ENCODE measurements at regions not wholly inside any gene's neighbourhood (a gene's known extent, or its start where the extent isn't known, plus 50 kb on each side); places are given as distances from the start of the nearest gene placed in this dataset.

GRCh38 chr1:223460566-223461189, 67.5 kb downstream of the CCDC185 start:
- Histone ChIP-seq H3K27me3 (no peaks in the 10 kb centered on the region), H3K36me3 (no peaks in the 10 kb centered on the region), H3K4me1 (ENCODE audit: low read depth) (peaks cover 6% of the 10 kb centered on the region), H3K27ac (peak overlapping the region; percentile 62), H3K4me3 (no peak overlapping the region), H3K9me3 (ENCODE audit: low read depth) (no peaks in the 10 kb centered on the region)
- DNase-seq (ENCODE audit: low read depth in 1 of 2, low spot score in 1 of 2): peak in 1 of 2 donors; percentile 39
- TF ChIP-seq, protein P1, sequence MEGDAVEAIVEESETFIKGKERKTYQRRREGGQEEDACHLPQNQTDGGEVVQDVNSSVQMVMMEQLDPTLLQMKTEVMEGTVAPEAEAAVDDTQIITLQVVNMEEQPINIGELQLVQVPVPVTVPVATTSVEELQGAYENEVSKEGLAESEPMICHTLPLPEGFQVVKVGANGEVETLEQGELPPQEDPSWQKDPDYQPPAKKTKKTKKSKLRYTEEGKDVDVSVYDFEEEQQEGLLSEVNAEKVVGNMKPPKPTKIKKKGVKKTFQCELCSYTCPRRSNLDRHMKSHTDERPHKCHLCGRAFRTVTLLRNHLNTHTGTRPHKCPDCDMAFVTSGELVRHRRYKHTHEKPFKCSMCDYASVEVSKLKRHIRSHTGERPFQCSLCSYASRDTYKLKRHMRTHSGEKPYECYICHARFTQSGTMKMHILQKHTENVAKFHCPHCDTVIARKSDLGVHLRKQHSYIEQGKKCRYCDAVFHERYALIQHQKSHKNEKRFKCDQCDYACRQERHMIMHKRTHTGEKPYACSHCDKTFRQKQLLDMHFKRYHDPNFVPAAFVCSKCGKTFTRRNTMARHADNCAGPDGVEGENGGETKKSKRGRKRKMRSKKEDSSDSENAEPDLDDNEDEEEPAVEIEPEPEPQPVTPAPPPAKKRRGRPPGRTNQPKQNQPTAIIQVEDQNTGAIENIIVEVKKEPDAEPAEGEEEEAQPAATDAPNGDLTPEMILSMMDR (IDR thresholded peaks at IDR 0.05; ENCODE audit: low read depth, low read length): no peak

DNA sequence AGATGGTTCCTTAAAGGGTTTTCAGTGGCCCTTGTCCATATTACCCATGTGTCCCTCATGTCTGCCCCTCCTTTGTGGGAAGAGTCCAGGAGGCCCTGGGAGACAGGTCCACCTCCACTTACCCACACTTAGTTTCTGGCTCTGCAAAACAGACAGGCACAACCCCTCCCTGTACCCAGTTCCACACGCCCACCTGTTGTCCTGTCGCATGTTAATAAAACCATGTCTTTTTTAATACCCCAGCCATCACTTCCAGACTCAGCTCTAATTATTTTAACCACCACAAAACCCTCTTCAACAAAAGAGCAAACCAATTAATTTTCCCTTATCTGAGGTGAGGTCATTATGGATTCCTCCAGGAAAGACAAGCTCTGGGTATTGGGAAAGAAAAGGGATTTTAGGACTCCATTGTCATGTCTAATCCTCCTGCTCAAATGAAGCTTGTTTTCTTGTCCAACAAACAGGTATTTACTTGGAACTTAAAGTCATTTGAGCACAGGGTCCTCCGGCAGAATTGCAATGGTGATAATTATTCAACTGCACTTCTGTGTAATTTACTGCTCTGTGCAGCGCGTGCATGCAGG, 68.9 kb downstream of the CCDC185 start:
- Histone ChIP-seq H3K9me3 (ENCODE audit: low read depth) (no peaks in the 10 kb centered on the region), H3K4me3 (no peak overlapping the region), H3K36me3 (no peaks in the 10 kb centered on the region), H3K27ac (no peak overlapping the region), H3K27me3 (no peaks in the 10 kb centered on the region), H3K4me1 (ENCODE audit: low read depth) (peaks cover 6% of the 10 kb centered on the region)
- TF ChIP-seq, protein P1 (IDR thresholded peaks at IDR 0.05; ENCODE audit: low read depth, low read length): no peak
- no peak for DNase-seq (ENCODE audit: low read depth in 1 of 2, low spot score in 1 of 2)

DNA sequence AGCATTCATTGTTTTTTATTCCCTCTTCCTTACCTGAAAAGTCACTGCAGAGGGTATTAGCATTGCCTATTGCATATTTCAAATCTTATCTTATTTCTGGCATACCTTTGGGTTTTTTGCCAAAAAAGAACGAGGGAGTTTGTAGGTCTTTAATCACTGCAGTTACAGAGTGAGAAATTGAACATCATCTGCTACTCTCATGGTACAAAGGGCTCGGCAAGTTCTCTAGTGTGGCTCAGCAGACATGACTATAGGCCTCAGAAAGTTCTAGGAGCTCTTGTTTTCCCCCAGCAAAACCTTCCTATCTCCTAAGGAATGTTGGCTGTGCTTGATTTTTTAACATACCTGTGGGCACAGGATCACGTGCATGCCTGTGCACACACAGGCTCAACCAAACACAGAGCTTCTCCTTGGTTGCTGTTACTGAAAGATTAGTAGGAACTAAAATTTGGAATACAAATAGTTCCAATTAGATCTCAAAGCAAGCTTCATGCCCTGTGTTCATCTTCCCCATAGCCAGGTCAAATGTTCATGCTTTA, 69.7 kb downstream of the CCDC185 start:
- Histone ChIP-seq H3K36me3 (no peaks in the 10 kb centered on the region), H3K4me1 (ENCODE audit: low read depth) (peaks cover 6% of the 10 kb centered on the region), H3K27me3 (no peaks in the 10 kb centered on the region), H3K9me3 (ENCODE audit: low read depth) (no peaks in the 10 kb centered on the region), H3K4me3 (no peak overlapping the region), H3K27ac (no peak overlapping the region)
- no peak for DNase-seq (ENCODE audit: low read depth in 1 of 2, low spot score in 1 of 2)
- TF ChIP-seq, protein P1 (IDR thresholded peaks at IDR 0.05; ENCODE audit: low read depth, low read length): no peak

GRCh38 chr1:223466151-223466550, 72.9 kb downstream of the CCDC185 start:
- Histone ChIP-seq H3K4me1 (ENCODE audit: low read depth) (no peaks in the 10 kb centered on the region), H3K27me3 (no peaks in the 10 kb centered on the region), H3K27ac (no peak overlapping the region), H3K36me3 (no peaks in the 10 kb centered on the region), H3K4me3 (no peak overlapping the region), H3K9me3 (ENCODE audit: low read depth) (no peaks in the 10 kb centered on the region)
- no peak for DNase-seq (ENCODE audit: low read depth in 1 of 2, low spot score in 1 of 2)
- TF ChIP-seq, protein P1 (IDR thresholded peaks at IDR 0.05; ENCODE audit: low read depth, low read length): no peak

- Histone ChIP-seq H3K4me1 (ENCODE audit: low read depth) (no peaks in the 10 kb centered on the region), H3K36me3 (no peaks in the 10 kb centered on the region), H3K27ac (no peak overlapping the region), H3K4me3 (no peak overlapping the region), H3K9me3 (ENCODE audit: low read depth) (no peaks in the 10 kb centered on the region), H3K27me3 (no peaks in the 10 kb centered on the region)
- TF ChIP-seq, protein P1 (IDR thresholded peaks at IDR 0.05; ENCODE audit: low read depth, low read length): no peak
- no peak for DNase-seq (ENCODE audit: low read depth in 1 of 2, low spot score in 1 of 2)
Measured at GRCh38 chr1:223471566-223471965, 78.4 kb downstream of the CCDC185 start.

All from cardiac muscle cell (in vitro differentiated cells and primary cell).